Suppressor macrophage (primary cell): ENCODE measurements at regions not wholly inside any gene's neighbourhood (a gene's known extent, or its start where the extent isn't known, plus 50 kb on each side); places are given as distances from the start of the nearest gene placed in this dataset.

Experiments
- DNase-seq, 4 experiments: peaks; one replicate each; pipeline ENCODE4 v3.0.0-alpha.2; 2020 to 2022

DNA sequence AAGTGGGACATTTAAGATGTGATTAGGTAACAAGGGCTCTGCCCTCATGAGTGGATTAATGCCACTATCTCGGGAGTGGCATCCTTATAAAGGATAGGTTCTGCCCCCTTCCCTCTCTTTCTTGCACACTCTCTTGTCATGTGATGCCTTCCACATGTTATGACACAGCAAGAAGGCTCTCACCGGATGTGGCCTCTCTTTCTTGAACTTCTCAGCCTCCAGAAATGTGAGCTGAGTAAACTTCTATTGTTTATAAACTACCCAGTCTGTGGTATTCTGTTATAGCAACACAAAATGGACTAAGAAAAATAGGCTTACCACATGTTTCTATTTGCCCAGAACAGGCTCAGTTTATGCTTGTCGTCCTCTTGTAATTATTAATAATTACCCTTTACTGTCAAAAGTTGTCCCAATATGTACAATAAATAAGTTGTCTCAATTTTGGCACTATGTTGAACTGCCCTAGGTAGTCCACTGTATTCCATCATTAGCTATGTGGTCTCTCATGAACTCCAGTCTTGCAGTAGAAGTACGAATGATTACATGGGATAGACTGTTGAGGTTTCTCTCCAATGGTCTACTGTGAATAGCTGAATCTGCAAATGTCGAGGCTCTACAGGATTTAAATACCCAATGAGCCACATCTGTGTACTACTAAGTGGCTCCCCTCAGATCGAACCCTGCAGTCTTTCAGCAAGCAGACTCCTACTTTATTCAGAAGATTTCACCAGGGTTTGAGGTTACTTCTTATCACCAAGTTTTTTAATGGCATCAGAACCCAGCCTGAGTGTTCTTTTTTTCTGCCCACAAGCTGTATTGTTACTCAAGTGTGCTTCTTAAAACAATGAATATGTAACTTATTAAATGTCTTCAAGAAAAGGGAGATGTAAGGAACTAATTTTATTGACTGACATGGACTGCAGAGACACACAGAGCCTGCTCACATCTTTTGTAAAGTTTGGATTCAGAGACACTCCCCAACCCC, 102.0 kb upstream of the LEF1 start:
- DNase-seq, result no peak

DNA sequence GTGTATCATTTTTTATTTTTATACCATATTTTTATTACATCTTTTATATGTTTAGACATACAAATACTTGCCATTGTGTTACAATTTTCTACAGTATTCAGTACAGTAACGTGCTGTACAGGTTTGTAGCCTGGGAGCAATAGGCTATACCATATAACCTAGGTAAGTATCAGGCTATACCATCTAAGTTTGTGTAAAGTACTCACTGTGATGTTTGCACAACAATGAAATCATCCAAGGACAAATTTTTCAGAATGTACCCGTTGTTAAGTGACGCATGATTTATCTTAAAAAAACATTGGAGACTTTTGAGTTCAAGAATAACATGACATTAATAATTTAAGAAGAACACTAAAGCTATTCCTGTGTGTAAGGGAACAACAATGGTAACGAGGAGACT, 96.0 kb upstream of the LEF1 start:
- DNase-seq, result no peak

DNA sequence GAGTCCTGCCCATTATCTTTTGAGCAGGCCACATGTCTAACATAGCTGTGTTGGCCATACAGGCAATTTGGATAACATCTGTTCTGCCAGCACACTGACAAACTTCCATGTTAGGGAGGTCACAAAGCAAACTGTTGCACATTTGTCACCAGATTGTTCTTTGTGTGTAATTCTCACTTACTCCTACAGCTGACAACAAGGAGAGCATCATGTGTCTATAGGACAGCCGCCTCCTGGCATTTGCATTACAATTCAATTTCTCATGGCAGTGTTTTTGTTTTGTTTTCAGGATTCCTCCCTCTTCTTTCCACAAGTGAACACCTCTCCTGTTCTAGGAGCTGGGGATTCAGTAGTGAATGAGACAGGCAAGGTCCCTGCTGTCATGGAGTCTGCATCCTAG, 94.3 kb upstream of the LEF1 start:
- DNase-seq, result no peak

- DNase-seq, result no peak
Measured at GRCh38 chr4:108261026-108261425, 92.3 kb upstream of the LEF1 start.

DNA sequence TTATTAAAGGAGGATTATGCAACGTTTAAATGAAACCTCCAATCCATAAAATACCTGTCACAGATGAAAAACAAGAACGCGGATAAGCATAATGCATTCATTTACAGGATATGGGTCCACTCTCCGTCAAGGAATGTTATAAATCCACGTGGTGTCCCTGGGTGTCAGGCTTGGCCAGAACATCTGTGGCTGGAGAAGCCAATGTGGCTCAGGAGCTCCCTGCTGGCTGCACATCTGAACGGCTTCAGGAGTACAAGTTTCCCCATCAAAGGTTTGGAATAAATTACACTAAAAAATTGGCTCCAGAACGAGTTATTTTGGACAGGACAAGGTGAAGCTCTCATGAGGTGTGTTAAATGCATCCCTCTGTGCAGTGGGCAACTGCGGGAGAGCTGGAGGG, 87.8 kb upstream of the LEF1 start:
- no peak for DNase-seq

GRCh38 chr4:108255203-108255747, 86.5 kb upstream of the LEF1 start:
- no peak for DNase-seq

- no peak for DNase-seq
Measured at GRCh38 chr4:108249397-108249796, 80.7 kb upstream of the LEF1 start.

DNA sequence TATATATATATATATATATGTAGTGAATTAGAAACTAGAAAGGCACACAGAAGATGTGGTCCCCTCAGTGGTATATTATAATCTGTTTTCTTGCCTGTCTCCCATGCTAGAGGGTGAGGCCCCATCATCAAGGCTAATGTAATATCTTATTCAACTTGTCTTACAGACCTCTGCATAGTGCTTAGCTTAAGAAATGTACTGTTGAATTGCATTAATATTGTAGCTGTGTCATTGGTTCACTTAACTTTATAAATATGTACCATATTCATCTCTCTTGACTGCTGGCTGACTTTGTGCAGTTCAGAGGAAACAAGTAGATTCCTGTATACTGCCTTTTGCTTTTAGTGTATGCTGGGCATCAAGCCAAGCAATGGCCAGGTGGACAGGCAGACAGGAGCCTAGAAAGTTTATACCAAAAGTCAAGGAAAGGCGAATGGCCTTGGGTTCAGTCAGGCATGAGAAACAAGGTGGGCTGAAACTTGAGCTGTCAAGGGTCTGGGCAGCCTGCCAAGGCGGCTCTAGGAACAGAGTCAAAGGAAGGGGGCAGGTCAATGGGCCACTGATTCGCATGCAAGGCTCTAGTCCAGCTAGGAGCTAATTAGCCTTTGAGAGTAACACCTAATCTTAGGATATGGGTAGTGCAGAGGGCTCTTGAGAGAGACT, 78.8 kb upstream of the LEF1 start:
- no peak for DNase-seq

DNA sequence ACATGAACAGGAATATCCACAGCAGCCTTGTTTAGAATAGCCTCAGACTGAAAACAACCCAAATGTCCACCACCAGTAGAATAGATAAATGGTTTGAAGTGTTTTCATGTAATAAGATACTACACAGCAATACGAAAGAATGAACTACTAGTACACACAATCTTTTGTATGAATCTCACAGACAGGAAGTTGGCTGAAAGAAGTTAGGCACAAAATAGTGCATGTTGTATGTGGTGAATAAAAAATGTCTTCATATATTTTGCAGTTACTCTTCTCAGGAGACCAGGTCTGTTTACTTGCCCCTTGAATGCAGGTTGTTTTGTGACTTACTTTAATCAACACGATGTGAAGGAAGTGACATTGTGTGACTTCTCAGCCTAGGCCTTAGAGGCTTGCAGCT, 75.9 kb upstream of the LEF1 start:
- DNase-seq, result no peak

DNA sequence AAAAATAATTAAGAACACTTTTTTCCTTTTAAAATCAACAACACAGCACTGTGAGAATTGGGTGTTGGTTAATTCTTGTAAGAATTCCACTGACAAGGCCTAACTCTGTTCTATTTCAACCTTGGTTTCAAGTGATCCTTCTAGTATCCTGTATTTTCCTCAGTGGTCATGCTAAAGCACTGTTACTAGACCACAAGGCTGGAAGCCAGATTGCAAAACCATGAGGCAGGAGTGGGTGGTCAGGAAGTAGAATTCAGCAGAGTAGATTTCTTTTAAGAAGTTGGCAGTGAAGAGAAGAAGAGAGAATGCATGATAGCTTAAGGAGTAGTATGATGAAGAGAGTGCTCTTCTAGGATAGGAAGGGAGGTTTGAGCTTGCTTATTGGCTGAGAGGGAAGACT, 71.6 kb upstream of the LEF1 start:
- peak; percentile 35 to 62 (median 52) for DNase-seq

DNA sequence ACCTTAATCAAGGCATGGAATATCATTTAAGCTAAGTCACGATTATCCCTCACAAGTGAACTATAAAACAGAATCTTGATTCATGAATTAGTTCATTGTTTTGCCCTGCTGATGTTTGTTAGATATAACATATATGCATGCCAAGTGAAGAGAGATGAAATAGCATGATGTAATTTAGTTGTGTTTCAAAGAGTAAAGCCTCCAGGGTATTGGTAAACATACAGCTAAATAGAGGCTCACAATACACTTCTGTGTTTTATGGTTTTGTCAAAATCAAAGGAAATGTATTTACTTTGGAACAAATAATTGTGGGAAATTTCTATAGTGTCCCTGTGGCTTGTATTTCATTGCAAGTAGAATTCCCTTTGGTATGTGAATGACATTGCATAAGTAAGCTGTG, 69.0 kb upstream of the LEF1 start:
- no peak for DNase-seq

DNA sequence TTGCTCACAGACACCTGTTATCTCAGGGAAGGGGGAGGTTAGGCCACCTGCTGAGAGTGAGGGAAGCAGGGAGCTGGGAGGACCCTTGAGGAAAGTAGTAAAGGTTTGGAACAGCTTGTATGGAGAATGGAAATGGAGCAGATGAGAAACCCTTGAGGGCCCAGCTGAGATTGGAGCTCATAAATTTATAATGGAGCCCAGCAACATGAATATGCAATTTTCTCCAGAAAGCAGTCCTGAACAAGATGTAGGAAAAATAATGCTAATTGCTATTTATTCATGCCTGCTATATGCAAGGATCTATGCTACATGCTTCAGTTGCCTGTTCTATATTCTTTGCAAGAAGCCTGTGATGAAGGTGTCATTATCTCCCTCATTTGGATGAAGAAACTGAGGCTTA, 67.5 kb upstream of the LEF1 start:
- DNase-seq, result no peak

GRCh38 chr4:108227923-108228322, 59.2 kb upstream of the LEF1 start:
- DNase-seq, result peak in 3 of 4 experiments; percentile 3 to 14 (median 12)

DNA sequence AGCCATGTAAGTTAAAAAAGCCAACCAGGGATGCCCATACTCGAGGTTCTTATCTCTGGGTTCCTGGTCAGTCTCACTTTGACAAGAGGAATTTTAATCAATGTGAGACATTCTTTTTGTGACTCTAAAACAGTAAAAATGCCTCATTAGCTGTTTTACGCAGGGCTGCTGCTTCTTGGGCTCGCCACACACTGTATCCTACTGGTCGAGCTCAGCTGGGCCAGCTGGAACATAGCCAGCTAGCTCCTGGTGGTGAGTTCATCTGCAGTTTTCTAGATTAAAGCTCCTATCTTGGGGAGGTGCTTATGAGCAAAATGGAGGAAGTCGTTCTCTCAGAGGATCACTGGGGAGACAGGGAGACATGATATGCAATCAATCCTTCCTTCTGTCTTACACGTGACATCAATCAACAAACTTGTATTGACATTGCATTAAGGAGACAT, 55.9 kb upstream of the LEF1 start:
- no peak for DNase-seq

DNA sequence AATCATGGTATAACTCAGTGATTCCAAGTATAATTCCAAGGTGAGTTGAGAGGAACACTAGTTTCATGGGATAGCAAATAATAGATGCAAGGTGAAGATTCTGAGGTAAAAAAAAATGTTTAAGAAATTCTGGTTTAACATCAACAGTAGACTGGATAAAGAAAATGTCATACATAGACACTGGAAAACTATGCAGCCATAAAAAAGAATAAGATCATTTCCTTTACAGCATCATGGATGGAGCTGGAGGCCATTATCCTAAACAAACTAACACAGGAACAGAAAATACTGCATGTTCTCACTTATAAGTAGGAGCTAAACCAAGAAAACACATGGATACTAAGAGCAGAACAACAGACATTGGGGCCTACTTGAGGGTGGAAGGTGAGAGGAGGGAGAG, 54.6 kb upstream of the LEF1 start:
- DNase-seq, result no peak

GRCh38 chr4:108219998-108220397, 51.3 kb upstream of the LEF1 start:
- DNase-seq, result no peak
